ENCODE measurements at regions not wholly inside any gene's neighbourhood (a gene's known extent, or its start where the extent isn't known, plus 50 kb on each side); places are given as distances from the start of the nearest gene placed in this dataset.
"Not testable (repeated sequence)": the region's sequence is repeated elsewhere in the genome, so short reads cannot be mapped to it uniquely, and the experiment has no call there.

GRCh38 chr4:189613207-189613606 lies 327.5 kb upstream of the FRG1 start:
- H3K9me3 ChIP-seq, result no peaks in the 10 kb centered on the region
- no peaks in the 10 kb centered on the region for H3K36me3 ChIP-seq
- no peaks in the 10 kb centered on the region for H3K27me3 ChIP-seq
- H3K27ac ChIP-seq, result no peak overlapping the region
- intact Hi-C loops (cut with DNase I; ENCODE audit: low total_unique reads), result no loop called here
- DNase-seq, result no peak
- H3K4me3 ChIP-seq, result no peak overlapping the region
- TF ChIP-seq, protein P1, sequence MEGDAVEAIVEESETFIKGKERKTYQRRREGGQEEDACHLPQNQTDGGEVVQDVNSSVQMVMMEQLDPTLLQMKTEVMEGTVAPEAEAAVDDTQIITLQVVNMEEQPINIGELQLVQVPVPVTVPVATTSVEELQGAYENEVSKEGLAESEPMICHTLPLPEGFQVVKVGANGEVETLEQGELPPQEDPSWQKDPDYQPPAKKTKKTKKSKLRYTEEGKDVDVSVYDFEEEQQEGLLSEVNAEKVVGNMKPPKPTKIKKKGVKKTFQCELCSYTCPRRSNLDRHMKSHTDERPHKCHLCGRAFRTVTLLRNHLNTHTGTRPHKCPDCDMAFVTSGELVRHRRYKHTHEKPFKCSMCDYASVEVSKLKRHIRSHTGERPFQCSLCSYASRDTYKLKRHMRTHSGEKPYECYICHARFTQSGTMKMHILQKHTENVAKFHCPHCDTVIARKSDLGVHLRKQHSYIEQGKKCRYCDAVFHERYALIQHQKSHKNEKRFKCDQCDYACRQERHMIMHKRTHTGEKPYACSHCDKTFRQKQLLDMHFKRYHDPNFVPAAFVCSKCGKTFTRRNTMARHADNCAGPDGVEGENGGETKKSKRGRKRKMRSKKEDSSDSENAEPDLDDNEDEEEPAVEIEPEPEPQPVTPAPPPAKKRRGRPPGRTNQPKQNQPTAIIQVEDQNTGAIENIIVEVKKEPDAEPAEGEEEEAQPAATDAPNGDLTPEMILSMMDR (IDR thresholded peaks at IDR 0.05), result no peak
- H3K4me1 ChIP-seq, result no peaks in the 10 kb centered on the region

- Histone ChIP-seq H3K27me3 (no peaks in the 10 kb centered on the region), H3K36me3 (no peaks in the 10 kb centered on the region), H3K27ac (no peak overlapping the region), H3K9me3 (no peaks in the 10 kb centered on the region), H3K4me1 (no peaks in the 10 kb centered on the region), H3K4me3 (no peak overlapping the region)
- TF ChIP-seq, protein P1 (IDR thresholded peaks at IDR 0.05), result no peak
- intact Hi-C loops (cut with DNase I; ENCODE audit: low total_unique reads), result no loop called here
- DNase-seq, result no peak
Observed at GRCh38 chr4:189615217-189615663, 325.4 kb upstream of the FRG1 start.

DNA sequence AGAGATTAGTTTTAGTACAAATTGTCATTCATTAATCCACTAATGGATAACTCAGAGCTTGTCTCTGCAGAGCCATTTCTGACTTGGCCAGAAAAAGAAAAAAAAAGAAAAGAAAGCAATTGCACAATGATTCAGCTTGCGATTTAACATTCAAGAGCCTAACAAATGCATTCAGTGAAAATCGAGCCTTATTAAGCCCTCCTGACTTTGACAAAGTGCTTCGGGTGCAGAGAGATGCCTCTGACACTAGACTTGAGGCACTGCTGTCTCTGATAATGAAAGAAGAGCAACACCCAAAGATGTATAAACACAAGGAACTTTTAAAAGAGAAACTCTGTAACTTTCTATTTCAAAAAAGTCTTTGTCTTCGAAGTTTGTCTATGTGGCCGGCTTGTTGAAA lies 322.9 kb upstream of the FRG1 start:
- intact Hi-C loops (cut with DNase I; ENCODE audit: low total_unique reads); H3K27me3 ChIP-seq: not testable (repeated sequence)

GRCh38 chr4:189619441-189620250 lies 321.0 kb upstream of the FRG1 start:
- H3K36me3 ChIP-seq; H3K4me3 ChIP-seq; intact Hi-C loops (cut with DNase I; ENCODE audit: low total_unique reads); H3K27me3 ChIP-seq; H3K27ac ChIP-seq; H3K4me1 ChIP-seq; H3K9me3 ChIP-seq; DNase-seq: not testable (repeated sequence)

More for the DNA sequence above, 322.9 kb upstream of the FRG1 start:
- not testable (repeated sequence) for H3K4me3 ChIP-seq, H3K36me3 ChIP-seq, H3K4me1 ChIP-seq, DNase-seq, H3K27ac ChIP-seq, H3K9me3 ChIP-seq

GRCh38 chr4:189622574-189622973 lies 318.1 kb upstream of the FRG1 start:
- H3K4me3 ChIP-seq; DNase-seq; H3K27me3 ChIP-seq; H3K4me1 ChIP-seq; intact Hi-C loops (cut with DNase I; ENCODE audit: low total_unique reads); H3K9me3 ChIP-seq; H3K27ac ChIP-seq; H3K36me3 ChIP-seq: not testable (repeated sequence)

DNA sequence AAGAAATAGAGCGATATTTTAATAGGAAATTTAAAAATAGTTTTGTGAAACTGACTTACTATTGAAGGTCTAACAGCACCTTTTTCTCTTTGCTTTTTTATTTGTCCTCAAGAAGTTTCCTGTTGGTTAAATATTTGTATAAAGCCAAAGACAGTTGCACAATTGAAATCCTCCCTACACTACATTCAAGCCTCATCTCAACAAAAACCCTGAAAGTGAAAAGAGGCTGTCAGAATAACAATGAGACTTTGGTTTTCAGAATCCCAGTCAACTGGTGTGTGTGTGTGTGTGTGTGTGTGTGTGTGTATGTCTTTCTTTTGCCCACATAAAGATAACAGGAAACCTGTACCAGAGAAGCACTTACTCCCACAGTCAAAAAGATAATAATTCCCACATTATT lies 313.6 kb upstream of the FRG1 start:
- H3K4me3 ChIP-seq; H3K9me3 ChIP-seq; H3K27me3 ChIP-seq; H3K36me3 ChIP-seq; intact Hi-C loops (cut with DNase I; ENCODE audit: low total_unique reads); H3K27ac ChIP-seq; H3K4me1 ChIP-seq; DNase-seq: not testable (repeated sequence)

GRCh38 chr4:189629733-189630132 lies 310.9 kb upstream of the FRG1 start:
- H3K4me1 ChIP-seq; H3K36me3 ChIP-seq; H3K27ac ChIP-seq; H3K4me3 ChIP-seq; H3K27me3 ChIP-seq; DNase-seq; H3K9me3 ChIP-seq; intact Hi-C loops (cut with DNase I; ENCODE audit: low total_unique reads): not testable (repeated sequence)

- H3K4me3 ChIP-seq; intact Hi-C loops (cut with DNase I; ENCODE audit: low total_unique reads); H3K27ac ChIP-seq; H3K36me3 ChIP-seq; DNase-seq; H3K4me1 ChIP-seq; H3K9me3 ChIP-seq; H3K27me3 ChIP-seq: not testable (repeated sequence)
Observed at GRCh38 chr4:189630913-189631567, 309.6 kb upstream of the FRG1 start.

- H3K27me3 ChIP-seq; intact Hi-C loops (cut with DNase I; ENCODE audit: low total_unique reads); H3K4me3 ChIP-seq; H3K27ac ChIP-seq; H3K4me1 ChIP-seq; DNase-seq; H3K36me3 ChIP-seq; H3K9me3 ChIP-seq: not testable (repeated sequence)
Observed at GRCh38 chr4:189631568-189631916, 309.1 kb upstream of the FRG1 start.

GRCh38 chr4:189650436-189650835 lies 290.2 kb upstream of the FRG1 start:
- H3K4me3 ChIP-seq; H3K27ac ChIP-seq; H3K9me3 ChIP-seq; H3K36me3 ChIP-seq; DNase-seq; H3K4me1 ChIP-seq; intact Hi-C loops (cut with DNase I; ENCODE audit: low total_unique reads); H3K27me3 ChIP-seq: not testable (repeated sequence)

- H3K27ac ChIP-seq; H3K9me3 ChIP-seq; H3K36me3 ChIP-seq; H3K4me3 ChIP-seq; H3K4me1 ChIP-seq; H3K27me3 ChIP-seq; DNase-seq; intact Hi-C loops (cut with DNase I; ENCODE audit: low total_unique reads): not testable (repeated sequence)
Observed at GRCh38 chr4:189653130-189653653, 287.5 kb upstream of the FRG1 start.

- H3K4me3 ChIP-seq; DNase-seq; H3K4me1 ChIP-seq; H3K36me3 ChIP-seq; H3K9me3 ChIP-seq; H3K27me3 ChIP-seq; H3K27ac ChIP-seq; intact Hi-C loops (cut with DNase I; ENCODE audit: low total_unique reads): not testable (repeated sequence)
Observed at GRCh38 chr4:189653983-189654382, 286.7 kb upstream of the FRG1 start.
